H1 (cell line): ENCODE measurements at regions not wholly inside any gene's neighbourhood (a gene's known extent, or its start where the extent isn't known, plus 50 kb on each side); places are given as distances from the start of the nearest gene placed in this dataset.

Experiments
- CTCF ChIA-PET: fragments of 300-600 bp; sonication (Branson Sonifier 250); formaldehyde crosslinking; loops from one replicate; lab custom pipeline; 2021; ENCODE audit not compliant: partially characterized antibody; lab: Charles Lee
- POLR2A ChIA-PET: fragments of 300-600 bp; sonication (Branson Sonifier 250); formaldehyde crosslinking; loops from one replicate; lab custom pipeline; 2021; ENCODE audit warnings: inconsistent platforms; ENCODE audit not compliant: partially characterized antibody; lab: Charles Lee
- DNase-seq, 2 experiments: peaks; one replicate each; pipeline versions ENCODE4 v3.0.0 to v3.0.0-alpha.2; 2010 to 2022; ENCODE audit warnings: low spot score in 2 of 2, low read depth in 1 of 2, mixed read lengths in 1 of 2
- FAIRE-seq: peaks from 2 replicates; lab custom pipeline; 2011; peaks lifted over from hg19 to GRCh38; lab: Jason Lieb, UNC
- H2AFZ ChIP-seq: 2 replicates; pipeline ENCODE4 v1.8.1; 2012; ENCODE audit warnings: low read length, inconsistent platforms
- H2AK5ac ChIP-seq: 2 replicates; pipeline ENCODE4 v1.6.1; 2013; ENCODE audit warnings: low read depth, low read length
- H2BK120ac ChIP-seq: replicated peaks from 2 replicates; pipeline ENCODE3; 2013; ENCODE audit warnings: low read depth, low read length, inconsistent platforms
- H2BK12ac ChIP-seq: 2 replicates; pipeline ENCODE4 v1.6.1; 2013; ENCODE audit warnings: low read depth, low read length
- H2BK15ac ChIP-seq: 2 replicates; pipeline ENCODE4 v1.6.1; 2013; ENCODE audit warnings: low read length
- H2BK20ac ChIP-seq: 2 replicates; pipeline ENCODE4 v1.6.1; 2013; ENCODE audit warnings: low read length
- H2BK5ac ChIP-seq: 2 replicates; pipeline ENCODE4 v1.6.1; 2013; ENCODE audit warnings: low read depth, low read length
- H3K14ac ChIP-seq: 2 replicates; pipeline ENCODE4 v1.6.1; 2013; ENCODE audit warnings: inconsistent platforms; ENCODE audit not compliant: insufficient read length
- H3K18ac ChIP-seq: 2 replicates; pipeline ENCODE4 v1.6.1; 2013; ENCODE audit warnings: low read length; ENCODE audit errors: extremely low read depth
- H3K23ac ChIP-seq: 2 replicates; pipeline ENCODE4 v1.6.1; 2013; ENCODE audit warnings: inconsistent platforms; ENCODE audit not compliant: insufficient read length
- H3K23me2 ChIP-seq: 2 replicates; pipeline ENCODE4 v1.6.1; 2013; ENCODE audit warnings: low read depth, low read length
- H3K27ac ChIP-seq: 2 replicates; pipeline ENCODE4 v1.6.1; 2011; ENCODE audit warnings: low read depth, low read length, inconsistent platforms
- H3K27me3 ChIP-seq, 4 experiments: replicated peaks in 1 of 4; 1 replicate in 1 of 4; 2 replicates in 3 of 4; pipeline versions ENCODE4 v1.6.1 to v1.8.1; 2011 to 2013; ENCODE audit warnings: low read length in 3 of 4, mild to moderate bottlenecking in 3 of 4, inconsistent platforms in 2 of 4, mixed read lengths in 2 of 4, moderate library complexity in 1 of 4; ENCODE audit not compliant: control insufficient read depth in 3 of 4, insufficient read depth in 3 of 4; ENCODE audit errors: extremely low read depth in 1 of 4
- H3K36me3 ChIP-seq, 4 experiments: 2 replicates each; pipeline versions ENCODE4 v1.6.1 to v1.8.1; 2011 to 2013; ENCODE audit warnings: mild to moderate bottlenecking in 4 of 4, low read length in 3 of 4, moderate library complexity in 2 of 4, control low read depth in 1 of 4, inconsistent platforms in 1 of 4; ENCODE audit not compliant: insufficient read depth in 4 of 4, control insufficient read depth in 2 of 4
- H3K4ac ChIP-seq: replicated peaks from 2 replicates; pipeline ENCODE3; 2013; ENCODE audit warnings: low read length, low read depth, mixed read lengths, inconsistent platforms; ENCODE audit not compliant: insufficient read length
- H3K4me1 ChIP-seq, 4 experiments: replicated peaks in 1 of 4; 1 replicate in 1 of 4; 2 replicates in 3 of 4; pipeline versions ENCODE4 v1.6.1 to v1.8.1; 2011 to 2013; ENCODE audit warnings: low read length in 3 of 4, inconsistent platforms in 2 of 4, mixed read lengths in 1 of 4; ENCODE audit not compliant: insufficient read depth in 4 of 4, control insufficient read depth in 3 of 4
- H3K4me2 ChIP-seq, 2 experiments: 2 replicates each; pipeline versions ENCODE4 v1.6.1 to v1.8.1; 2011 to 2013; ENCODE audit warnings: low read depth in 2 of 2, low read length in 2 of 2, control low read depth in 1 of 2, inconsistent platforms in 1 of 2, mild to moderate bottlenecking in 1 of 2; ENCODE audit not compliant: insufficient read depth in 1 of 2
- H3K4me3 ChIP-seq, 4 experiments: fragments of 200-600, 300-600 bp in 1 of 4; sonication (generic), shearing (Covaris generic), sonication (Bioruptor Twin) in 1 of 4; 2 replicates each; pipeline versions ENCODE4 v1.5.1 to v1.8.1; 2011 to 2016; ENCODE audit warnings: low read length in 4 of 4, low read depth in 3 of 4, control low read depth in 2 of 4, inconsistent platforms in 2 of 4, mild to moderate bottlenecking in 2 of 4, mixed read lengths in 1 of 4, moderate library complexity in 1 of 4; ENCODE audit not compliant: insufficient read depth in 2 of 4; ENCODE audit errors: extremely low read depth in 1 of 4
- H3K56ac ChIP-seq: replicated peaks from 2 replicates; pipeline ENCODE3; 2013; ENCODE audit warnings: low read depth, mild to moderate bottlenecking, mixed read lengths, low read length, inconsistent platforms; ENCODE audit not compliant: insufficient read length
- H3K79me1 ChIP-seq: 2 replicates; pipeline ENCODE4 v1.6.1; 2013; ENCODE audit warnings: low read depth, low read length, control low read depth
- H3K79me2 ChIP-seq, 2 experiments: 2 replicates each; pipeline versions ENCODE4 v1.6.1 to v1.8.1; 2012 to 2013; ENCODE audit warnings: low read length in 2 of 2, mild to moderate bottlenecking in 2 of 2, inconsistent platforms in 1 of 2; ENCODE audit not compliant: insufficient read depth in 2 of 2, control insufficient read depth in 1 of 2
- H3K9ac ChIP-seq, 4 experiments: replicated peaks in 1 of 4; 1 replicate in 1 of 4; 2 replicates in 3 of 4; pipeline versions ENCODE4 v1.6.1 to v1.8.1; 2011 to 2013; ENCODE audit warnings: low read depth in 3 of 4, low read length in 3 of 4, control low read depth in 2 of 4, mild to moderate bottlenecking in 2 of 4, moderate library complexity in 2 of 4, inconsistent platforms in 1 of 4; ENCODE audit errors: extremely low read depth in 1 of 4
- H3K9me3 ChIP-seq, 2 experiments: 2 replicates each; pipeline versions ENCODE4 v1.6.1 to v1.8.1; 2012 to 2013; ENCODE audit warnings: mild to moderate bottlenecking in 2 of 2, moderate library complexity in 2 of 2, control low read depth in 1 of 2, inconsistent platforms in 1 of 2, low read depth in 1 of 2, low read length in 1 of 2, mixed read lengths in 1 of 2; ENCODE audit not compliant: insufficient read depth in 2 of 2
- H4K20me1 ChIP-seq, 2 experiments: replicated peaks in 1 of 2; 2 replicates each; pipeline versions ENCODE3 to v1.8.1; 2011 to 2013; ENCODE audit warnings: inconsistent platforms in 2 of 2, low read length in 2 of 2, mild to moderate bottlenecking in 1 of 2; ENCODE audit not compliant: insufficient read depth in 2 of 2, control insufficient read depth in 1 of 2
- H4K5ac ChIP-seq: 2 replicates; pipeline ENCODE4 v1.6.1; 2013; ENCODE audit warnings: low read length, low read depth, mixed read lengths, inconsistent platforms; ENCODE audit not compliant: insufficient read length
- H4K8ac ChIP-seq: 2 replicates; pipeline ENCODE4 v1.8.0; 2013; ENCODE audit warnings: mild to moderate bottlenecking, moderate library complexity, low read length, inconsistent platforms; ENCODE audit not compliant: insufficient read depth; ENCODE audit errors: extremely low read depth
- H4K91ac ChIP-seq: replicated peaks from 2 replicates; pipeline ENCODE3; 2013; ENCODE audit warnings: low read length, mixed read lengths, inconsistent platforms; ENCODE audit not compliant: insufficient read length
- CREB1 ChIP-seq: IDR thresholded peaks from 2 replicates; pipeline ENCODE4 v1.6.1; 2012; ENCODE audit warnings: inconsistent platforms
- KDM4A ChIP-seq: IDR thresholded peaks from one replicate; pipeline ENCODE4 v1.7.1; 2012; ENCODE audit warnings: low read depth, mild to moderate bottlenecking, moderate library complexity, low read length, inconsistent platforms; ENCODE audit not compliant: severe bottlenecking
- MAFK ChIP-seq: IDR thresholded peaks from 2 replicates; pipeline ENCODE4 v1.6.1; 2012; ENCODE audit warnings: low read depth, mild to moderate bottlenecking, improper control_type of control experiment, low read length
- SP4 ChIP-seq: IDR thresholded peaks from 2 replicates; pipeline ENCODE4 v1.6.1; 2012; ENCODE audit warnings: low read length, inconsistent platforms
- USF2 ChIP-seq: IDR thresholded peaks from 2 replicates; pipeline ENCODE4 v1.6.1; 2011; ENCODE audit warnings: low read length, improper control_type of control experiment
- WGBS, 2 experiments: shearing (Covaris generic) in 1 of 2; methylation state at CpG; one replicate each; pipeline versions ENCODE4 v1.1.6 to v1.1.7; 2013 to 2015; ENCODE audit warnings: low lambda C conversion rate in 2 of 2, mixed read lengths in 2 of 2, inconsistent platforms in 1 of 2, low coverage in 1 of 2, missing lambda C conversion rate in 1 of 2; ENCODE audit not compliant: insufficient replicate concordance in 2 of 2, insufficient coverage in 1 of 2, insufficient read length in 1 of 2; ENCODE audit errors: extremely low coverage in 1 of 2, missing lambda C conversion rate in 1 of 2; 5-methylcytosine and 5-hydroxymethylcytosine counted together

GRCh38 chr14:65203574-65203973, 101.3 kb upstream of the MAX start:
- FAIRE-seq (no peak), DNase-seq (no peak)
- POLR2A ChIA-PET, result no interaction called here
- Histone ChIP-seq H3K4ac (no peak overlapping the region), H3K18ac (no peak overlapping the region), H3K23ac (no peak overlapping the region), H3K36me3 (no peaks in the 10 kb centered on the region), H3K27me3 (no peaks in the 10 kb centered on the region), H3K23me2 (no peaks in the 10 kb centered on the region), H3K9ac (no peak overlapping the region), H2BK5ac (no peak overlapping the region), H3K4me3 (no peak overlapping the region), H2BK12ac (no peak overlapping the region), H4K8ac (no peak overlapping the region), H2AFZ (no peak overlapping the region), H4K5ac (no peak overlapping the region), H2BK20ac (no peak overlapping the region), H3K56ac (no peak overlapping the region), H3K79me1 (no peaks in the 10 kb centered on the region), H2AK5ac (no peak overlapping the region), H2BK120ac (no peak overlapping the region), H3K14ac (no peak overlapping the region), H3K4me1 (peaks cover 0 to 3% (median 0%) of the 10 kb centered on the region in 4 experiments; a peak in 2 of 7 replicates), H4K20me1 (no peaks in the 10 kb centered on the region), H3K79me2 (no peaks in the 10 kb centered on the region), H3K9me3 (no peaks in the 10 kb centered on the region), H3K27ac (no peak overlapping the region), H2BK15ac (no peak overlapping the region), H4K91ac (no peak overlapping the region), H3K4me2 (no peak overlapping the region)
- CTCF ChIA-PET, result interaction anchor here (0.7 to 1.7 kb wide), 3 partner anchors 17 to 589 kb away, joined by 3 to 5 read pairs (median 3); no protein-coding TSS in a partner anchor
- 83% methylated on average over 5 of the region's 5 CpGs; no CpG with 5 or more reads in 1 of the 2 experiments for WGBS, 2 experiments
- TF ChIP-seq MAFK (no peak), SP4 (no peak), KDM4A (no peak), USF2 (no peak), CREB1 (no peak)
